ENCODE measurements at regions not wholly inside any gene's neighbourhood (a gene's known extent, or its start where the extent isn't known, plus 50 kb on each side); places are given as distances from the start of the nearest gene placed in this dataset.

- no peak for TF ChIP-seq CTCF (IDR thresholded peaks at IDR 0.05; ENCODE audit: low read length)
- no peak for TF ChIP-seq EZH2 (IDR thresholded peaks at IDR 0.05; ENCODE audit: borderline replicate concordance, low read length)
These were observed 58.2 kb upstream of the SLC45A1 start for GRCh38 chr1:8259498-8260290.
